NCI-H1436 treated with DMSO at 0.1 percent for 48 hours (cell line): ENCODE measurements at regions not wholly inside any gene's neighbourhood (a gene's known extent, or its start where the extent isn't known, plus 50 kb on each side); places are given as distances from the start of the nearest gene placed in this dataset.

Experiments
- DNase-seq: peaks from one replicate; lab custom pipeline; 2025; lab: John Stamatoyannopoulos, UW

DNA sequence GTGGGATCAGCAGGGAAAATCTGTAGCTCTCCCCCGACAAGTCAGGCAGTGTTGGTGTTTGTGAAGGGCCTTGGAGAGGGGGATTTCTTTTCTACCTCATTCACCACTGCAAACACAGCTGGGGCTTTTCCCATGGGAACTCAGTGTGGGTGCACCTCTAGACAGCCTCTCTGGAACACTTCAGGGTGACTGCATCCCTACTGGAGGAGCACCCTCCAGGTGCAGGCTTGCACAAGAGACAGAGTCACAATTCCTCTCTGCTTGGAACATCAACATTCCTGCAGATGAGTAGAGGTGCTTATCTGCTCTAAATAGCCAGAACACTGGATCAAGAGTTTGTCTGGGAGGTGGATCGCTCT lies 72.7 kb upstream of the AKAP13 start:
- DNase-seq, result no peak

- DNase-seq, result no peak
Observed at GRCh38 chr15:85311647-85312046, 68.8 kb upstream of the AKAP13 start.

DNA sequence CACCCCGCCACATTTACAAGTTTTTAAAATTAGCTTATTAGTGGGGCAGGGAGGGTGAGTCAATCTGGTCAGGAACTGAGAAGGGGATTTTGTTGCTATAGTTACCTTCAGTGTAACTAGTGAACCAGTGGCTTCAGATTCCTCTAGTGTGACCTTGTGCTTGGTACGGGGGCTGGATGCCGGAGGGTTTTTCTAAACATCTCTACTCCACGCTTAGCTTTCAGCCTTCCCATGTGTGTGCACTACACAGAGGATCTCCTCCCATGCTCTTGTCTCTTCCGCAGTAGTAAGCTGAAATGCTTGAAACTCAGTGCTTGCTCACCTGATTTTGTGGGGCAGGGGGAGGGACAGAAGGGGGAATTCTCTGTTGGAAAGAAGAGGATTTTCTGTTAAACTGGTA lies 67.9 kb upstream of the AKAP13 start:
- no peak for DNase-seq

DNA sequence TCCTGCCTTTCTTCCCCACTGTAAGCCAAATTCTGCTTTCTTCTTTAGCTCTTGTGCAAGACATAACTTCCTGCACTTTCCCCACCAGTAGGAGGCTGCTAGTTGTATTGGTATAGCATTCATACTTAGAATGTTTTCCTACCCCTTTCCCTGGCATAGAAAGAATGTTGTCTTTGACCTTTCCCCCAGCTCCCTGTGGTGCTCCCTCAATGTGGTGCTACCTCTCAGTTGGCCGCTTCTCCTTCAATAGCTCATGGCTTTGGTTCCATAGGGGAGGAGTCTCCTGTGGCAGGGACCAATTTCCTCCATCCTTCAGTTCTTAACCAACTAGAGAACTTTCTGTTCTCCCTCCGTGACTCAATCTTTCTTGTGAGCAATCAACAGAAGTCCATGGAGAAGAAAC lies 67.5 kb upstream of the AKAP13 start:
- DNase-seq, result no peak

DNA sequence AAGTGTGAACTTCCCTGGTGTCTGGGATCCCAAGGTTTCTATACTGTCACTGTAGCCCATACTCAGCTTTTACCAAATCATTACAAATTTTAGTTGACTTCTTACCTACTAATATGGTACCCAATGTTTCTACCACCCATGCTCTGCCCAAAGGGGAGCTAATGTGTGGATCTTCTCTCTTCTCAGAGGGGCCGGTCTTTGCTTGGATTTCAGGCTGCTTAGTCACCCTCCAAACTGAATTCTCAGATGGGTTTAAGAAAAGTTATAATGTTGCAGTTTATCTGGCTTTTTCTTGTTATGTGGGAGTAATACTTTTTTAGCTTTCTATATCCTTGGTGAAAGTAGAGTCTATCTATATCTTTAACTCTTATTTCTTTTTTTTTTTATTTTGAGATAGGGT lies 67.1 kb upstream of the AKAP13 start:
- DNase-seq, result no peak

- no peak for DNase-seq
Observed at GRCh38 chr15:85314146-85314545, 66.3 kb upstream of the AKAP13 start.

DNA sequence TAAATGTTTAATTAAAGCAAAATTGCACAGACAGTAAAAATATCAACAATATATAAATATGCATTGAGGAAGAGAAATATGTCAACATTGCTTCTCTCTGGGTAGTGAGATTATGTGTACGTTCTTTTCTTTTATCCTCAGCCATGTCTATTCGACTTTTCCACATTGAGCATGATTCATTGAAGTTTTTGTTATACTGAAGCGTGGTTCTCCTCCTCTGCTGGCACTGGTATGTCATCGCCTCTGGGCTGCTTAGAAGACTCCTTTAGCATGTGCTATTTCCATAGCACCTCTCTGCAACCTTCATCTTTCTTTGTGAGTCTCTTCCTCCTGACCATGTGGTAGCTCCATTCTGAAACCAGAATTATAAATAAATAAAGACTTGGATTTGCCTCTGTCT lies 65.8 kb upstream of the AKAP13 start:
- DNase-seq, result no peak

DNA sequence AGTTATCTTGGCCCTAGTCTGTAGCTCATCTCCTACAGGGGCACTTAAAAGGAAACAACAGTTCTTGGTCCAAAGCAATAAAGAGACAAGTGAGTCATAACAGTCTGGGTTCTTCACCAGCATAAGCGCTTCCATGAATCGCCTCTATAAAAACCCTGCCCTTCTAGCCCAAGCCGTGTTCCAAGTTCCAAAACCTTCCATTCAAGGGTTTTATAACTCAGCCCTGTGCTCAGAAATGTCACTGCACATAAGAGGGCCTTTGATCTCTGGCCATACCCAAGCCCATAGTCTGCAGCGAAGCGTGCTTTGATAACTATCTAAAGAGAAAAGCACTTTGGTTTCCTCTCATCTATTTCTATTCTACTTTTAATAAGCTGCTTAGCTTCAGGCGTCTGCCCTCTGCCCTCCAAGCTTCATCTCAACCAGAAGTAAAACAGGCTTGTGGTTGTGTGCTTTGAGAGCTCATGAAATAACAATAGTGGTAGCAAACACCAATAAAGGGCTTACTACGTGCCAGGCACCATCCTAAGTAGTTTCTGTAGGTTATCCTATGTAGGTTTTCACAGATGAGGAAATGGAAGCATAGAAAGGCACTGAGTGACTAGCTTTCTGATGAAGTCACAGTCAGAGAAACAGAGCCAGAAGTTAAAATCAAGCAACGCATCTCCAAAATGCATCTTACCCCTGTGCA lies 64.0 kb upstream of the AKAP13 start:
- DNase-seq, result no peak

- no peak for DNase-seq
Observed at GRCh38 chr15:85318048-85318731, 62.2 kb upstream of the AKAP13 start.

DNA sequence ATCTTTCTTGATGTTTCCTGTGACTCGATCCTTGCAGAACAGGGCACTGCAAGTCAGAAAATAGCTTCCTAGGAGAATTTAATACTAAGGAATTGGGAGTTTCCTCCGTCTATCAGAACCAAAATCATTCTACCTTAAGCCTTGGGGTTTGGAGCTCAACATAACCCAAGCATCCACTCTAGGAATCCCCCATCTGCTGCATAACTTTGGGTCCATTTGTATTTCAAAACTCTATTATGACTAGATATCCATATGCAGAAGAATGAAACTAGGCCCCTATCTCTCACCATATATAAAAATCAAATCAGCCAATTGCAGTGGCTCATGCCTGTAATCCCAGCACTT lies 61.7 kb upstream of the AKAP13 start:
- no peak for DNase-seq

- DNase-seq, result no peak
Observed at GRCh38 chr15:85324202-85324601, 56.2 kb upstream of the AKAP13 start.

DNA sequence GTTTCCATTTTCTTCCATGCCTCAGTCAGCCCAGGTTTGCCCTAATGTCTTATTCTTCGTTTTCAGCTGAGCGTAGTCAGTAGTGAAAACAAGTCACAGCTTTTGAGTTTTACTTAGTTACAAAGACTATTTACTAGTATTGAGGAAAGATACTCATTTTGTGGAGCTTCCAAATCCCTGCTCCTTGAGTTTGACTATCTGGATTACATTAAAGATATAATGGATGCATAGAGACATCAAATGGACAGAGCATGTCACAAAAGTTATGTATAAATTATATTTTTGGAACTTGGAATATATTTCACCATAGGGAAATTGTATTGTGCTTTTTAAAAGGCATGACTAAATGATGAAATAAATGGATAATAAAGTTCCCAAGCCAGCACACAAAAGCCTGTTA lies 54.6 kb upstream of the AKAP13 start:
- DNase-seq, result no peak

DNA sequence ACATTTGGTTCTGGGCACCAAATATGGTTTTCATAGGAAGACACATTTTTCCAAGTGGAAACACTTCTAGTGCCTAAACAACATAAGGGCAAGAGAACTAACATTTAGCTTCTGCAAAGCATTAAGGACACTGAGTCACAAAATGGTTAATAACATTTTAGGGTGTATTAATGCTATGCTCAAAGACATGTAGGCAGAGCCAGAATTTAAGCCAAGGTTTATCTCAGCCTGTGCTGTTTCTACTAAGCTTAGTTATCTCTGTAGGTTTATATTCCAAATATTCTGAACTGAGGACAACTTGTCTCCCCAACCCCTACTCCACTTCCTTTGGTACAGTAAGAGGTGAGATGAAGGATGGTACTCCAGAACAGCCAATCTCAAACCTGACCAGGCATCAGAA lies 54.1 kb upstream of the AKAP13 start:
- DNase-seq, result no peak

- no peak for DNase-seq
Observed at GRCh38 chr15:85327820-85328219, 52.6 kb upstream of the AKAP13 start.

GRCh38 chr15:85329561-85330422 lies 50.6 kb upstream of the AKAP13 start:
- no peak for DNase-seq
